K562 (cell line): ENCODE measurements at regions not wholly inside any gene's neighbourhood (a gene's known extent, or its start where the extent isn't known, plus 50 kb on each side); places are given as distances from the start of the nearest gene placed in this dataset.

Experiments used
- ATAC-seq: fragments of 200-7000 bp; cut with Tn5 transposase; 3 replicates; pipeline ENCODE4 v1.9.1; 2020; ENCODE audit warnings: moderate library complexity
- BruUV-seq: library from RNA; stranded (reverse); fragments of 400-500 nt; replicated peaks from 2 replicates; lab custom pipeline; 2021; lab: Mats Ljungman, UMichigan
- CTCF ChIA-PET: fragments of 300-600 bp; formaldehyde crosslinking; extraction: SDS; loops from one replicate; lab custom pipeline; 2021; ENCODE audit warnings: low intra/inter-chr PET ratio; lab: Yijun Ruan, JAX
- POLR2A ChIA-PET: fragments of 300-600, 350-650 bp; sonication (Branson Sonifier 250); formaldehyde crosslinking; extraction: SDS; loops from one replicate; lab custom pipeline; 2021; ENCODE audit warnings: antibody characterized with exemption, inconsistent platforms; lab: Yijun Ruan, JAX
- DNase-seq, 4 experiments: peaks; one replicate each; pipeline versions ENCODE4 v3.0.0 to v3.0.0-alpha.2; 2011 to 2018; ENCODE audit warnings: low spot score in 3 of 4, mixed read lengths in 3 of 4; ENCODE audit errors: extremely low read depth in 1 of 4
- FAIRE-seq: peaks from 2 replicates; lab custom pipeline; 2011; peaks lifted over from hg19 to GRCh38; lab: Jason Lieb, UNC
- H2AFZ ChIP-seq: 2 replicates; pipeline ENCODE4 v1.6.0; 2011; ENCODE audit warnings: low read depth, low read length, control low read depth, inconsistent platforms
- H3K27ac ChIP-seq: fragments of 200-600 bp; 3 replicates; pipeline ENCODE4 v1.8.0; 2011; ENCODE audit warnings: low read depth, mild to moderate bottlenecking, control low read depth, inconsistent platforms, low read length, moderate library complexity, mixed read lengths; ENCODE audit errors: extremely low read depth
- H3K27me3 ChIP-seq, 2 experiments: fragments of 300-600 bp in 1 of 2; 2 replicates in 1 of 2; 3 replicates in 1 of 2; pipeline versions ENCODE4 v1.6.0 to v1.8.0; 2011; ENCODE audit warnings: inconsistent platforms in 2 of 2, low read length in 2 of 2, mild to moderate bottlenecking in 1 of 2, mixed read lengths in 1 of 2, moderate library complexity in 1 of 2; ENCODE audit not compliant: control insufficient read depth in 2 of 2, insufficient read depth in 2 of 2
- H3K36me3 ChIP-seq: fragments of 300-600 bp; 3 replicates; pipeline ENCODE4 v1.8.0; 2011; ENCODE audit warnings: mild to moderate bottlenecking, low read length, inconsistent platforms; ENCODE audit not compliant: control insufficient read depth, insufficient read depth
- H3K4me1 ChIP-seq, 2 experiments: fragments of 200-600 bp in 1 of 2; replicated peaks in 1 of 2; 2 replicates in 1 of 2; 3 replicates in 1 of 2; pipeline versions ENCODE4 v1.5.1 to v1.8.0; 2011; ENCODE audit warnings: inconsistent platforms in 2 of 2, low read length in 2 of 2, mild to moderate bottlenecking in 1 of 2, mixed read lengths in 1 of 2, moderate library complexity in 1 of 2; ENCODE audit not compliant: control insufficient read depth in 2 of 2, insufficient read depth in 2 of 2
- H3K4me2 ChIP-seq: 2 replicates; pipeline ENCODE4 v1.6.1; 2011; ENCODE audit warnings: low read length, control low read depth, inconsistent platforms, mixed read lengths; ENCODE audit not compliant: insufficient read depth
- H3K4me3 ChIP-seq: fragments of 200-600 bp; sonication (generic), shearing (Covaris generic); 2 replicates; pipeline ENCODE4 v1.5.1; 2016; ENCODE audit warnings: control low read depth, inconsistent platforms
- H3K79me2 ChIP-seq: fragments of 200-600 bp; 3 replicates; pipeline ENCODE4 v1.8.0; 2011; ENCODE audit warnings: low read length, inconsistent platforms; ENCODE audit not compliant: control insufficient read depth, insufficient read depth
- H3K9ac ChIP-seq, 2 experiments: 2 replicates each; pipeline versions ENCODE4 v1.6.0 to v1.6.1; 2011; ENCODE audit warnings: low read depth in 2 of 2, low read length in 2 of 2, control low read depth in 1 of 2, inconsistent platforms in 1 of 2, mild to moderate bottlenecking in 1 of 2, mixed read lengths in 1 of 2; ENCODE audit not compliant: insufficient read depth in 1 of 2
- H3K9me1 ChIP-seq: one replicate; pipeline ENCODE4 v1.6.0; 2011; ENCODE audit warnings: inconsistent platforms, mild to moderate bottlenecking, low read length, moderate library complexity; ENCODE audit not compliant: control insufficient read depth, insufficient read depth
- H3K9me3 ChIP-seq: replicated peaks from 2 replicates; pipeline ENCODE4 v1.5.1; 2011; ENCODE audit warnings: low read depth, low read length, inconsistent platforms; ENCODE audit not compliant: control insufficient read depth, insufficient read depth
- H4K20me1 ChIP-seq: replicated peaks from 2 replicates; pipeline ENCODE4 v1.6.1; 2011; ENCODE audit warnings: low read length, inconsistent platforms, mixed read lengths; ENCODE audit not compliant: control insufficient read depth, insufficient read depth
- HOXB6 ChIP-seq: fragments of 250-450 bp; sonication (Bioruptor Pico); IDR thresholded peaks from 2 replicates; pipeline ENCODE4 v1.5.1; 2022; ENCODE audit warnings: mild to moderate bottlenecking, borderline replicate concordance
- SIRT6 ChIP-seq: IDR thresholded peaks from one replicate; pipeline ENCODE4 v1.6.1; 2012; ENCODE audit warnings: low read depth, mild to moderate bottlenecking, control low read depth, inconsistent platforms, low read length, moderate library complexity
- SMAD3 ChIP-seq: fragments of 450-650 bp; formaldehyde crosslinking; conservative IDR thresholded peaks from 2 replicates; pipeline ENCODE4 v1.4.0; 2020; ENCODE audit warnings: mild to moderate bottlenecking
- ZNF239 ChIP-seq: fragments of 250-450 bp; sonication (Bioruptor Pico); IDR thresholded peaks from 2 replicates; pipeline ENCODE4 v1.4.0; 2020; ENCODE audit warnings: mild to moderate bottlenecking
- ZNF695 ChIP-seq: fragments of 450-650 bp; formaldehyde crosslinking; IDR thresholded peaks from 2 replicates; pipeline ENCODE4 v1.4.0; 2020; ENCODE audit warnings: mild to moderate bottlenecking, moderate library complexity
- WGBS: fragments of 100-300 bp; shearing (Covaris generic); methylation state at CpG from one replicate; pipeline ENCODE4 v1.1.6; 2016; ENCODE audit warnings: low coverage, mixed read lengths; ENCODE audit not compliant: insufficient coverage; ENCODE audit errors: missing lambda C conversion rate; 5-methylcytosine and 5-hydroxymethylcytosine counted together
- in situ Hi-C: fragments of 300-500 bp; cut with MboI; formaldehyde crosslinking; loops from 4 replicates; pipeline ENCODE4 v1.15.0; 2018; ENCODE audit warnings: inconsistent platforms, mixed read lengths
- intact Hi-C: fragments of 100-400 bp; cut with micrococcal nuclease; formaldehyde crosslinking; loops from 2 replicates; pipeline ENCODE4 v1.14.2; 2022

GRCh38 chr6:26260110-26260637, 104.8 kb upstream of the BTN3A2 start:
- Histone ChIP-seq H3K27me3 (no peaks in the 10 kb centered on the region), H3K9me3 (no peaks in the 10 kb centered on the region), H3K27ac (no peak overlapping the region), H3K79me2 (no peaks in the 10 kb centered on the region), H4K20me1 (no peaks in the 10 kb centered on the region), H3K9ac (no peak overlapping the region), H3K4me2 (no peak overlapping the region), H2AFZ (no peak overlapping the region), H3K4me3 (no peak overlapping the region), H3K36me3 (no peaks in the 10 kb centered on the region), H3K4me1 (peaks cover 0 to 6% of the 10 kb centered on the region in 2 experiments; a peak in 2 of 5 replicates), H3K9me1 (no peaks in the 10 kb centered on the region)
- TF ChIP-seq HOXB6 (CRISPR knock-in tag) = no peak
- TF ChIP-seq ZNF695 (CRISPR knock-in tag) = no peak
- no peak for TF ChIP-seq ZNF239 (CRISPR knock-in tag)
- TF ChIP-seq SMAD3 = no peak
- TF ChIP-seq SIRT6 = no peak
- DNase-seq (no peak), ATAC-seq (no peak), FAIRE-seq (no peak)
- no TSS peak for BruUV-seq
- intact Hi-C loops = no loop called here
- CTCF ChIA-PET = no interaction called here
- WGBS = 48% methylated on average over 7 of the region's 7 CpGs
- POLR2A ChIA-PET = interaction anchor here (0.6 to 10.2 kb wide), 11 partner anchors 9 to 259 kb away, joined by 3 to 94 read pairs (median 5); a partner anchor contains a TSS
- in situ Hi-C loops = no loop called here
